WI38 (cell line): ENCODE measurements at regions not wholly inside any gene's neighbourhood (a gene's known extent, or its start where the extent isn't known, plus 50 kb on each side); places are given as distances from the start of the nearest gene placed in this dataset.

Source experiments
- H3K4me3 ChIP-seq: 2 replicates; pipeline ENCODE4 v1.5.1; 2011; ENCODE audit warnings: low read depth, mild to moderate bottlenecking, control low read depth, low read length
- TF ChIP-seq, protein P1 (sequence below): IDR thresholded peaks from 2 replicates; pipeline ENCODE4 v1.5.1; 2012; ENCODE audit warnings: low read depth, mild to moderate bottlenecking, control low read depth, low read length

DNA sequence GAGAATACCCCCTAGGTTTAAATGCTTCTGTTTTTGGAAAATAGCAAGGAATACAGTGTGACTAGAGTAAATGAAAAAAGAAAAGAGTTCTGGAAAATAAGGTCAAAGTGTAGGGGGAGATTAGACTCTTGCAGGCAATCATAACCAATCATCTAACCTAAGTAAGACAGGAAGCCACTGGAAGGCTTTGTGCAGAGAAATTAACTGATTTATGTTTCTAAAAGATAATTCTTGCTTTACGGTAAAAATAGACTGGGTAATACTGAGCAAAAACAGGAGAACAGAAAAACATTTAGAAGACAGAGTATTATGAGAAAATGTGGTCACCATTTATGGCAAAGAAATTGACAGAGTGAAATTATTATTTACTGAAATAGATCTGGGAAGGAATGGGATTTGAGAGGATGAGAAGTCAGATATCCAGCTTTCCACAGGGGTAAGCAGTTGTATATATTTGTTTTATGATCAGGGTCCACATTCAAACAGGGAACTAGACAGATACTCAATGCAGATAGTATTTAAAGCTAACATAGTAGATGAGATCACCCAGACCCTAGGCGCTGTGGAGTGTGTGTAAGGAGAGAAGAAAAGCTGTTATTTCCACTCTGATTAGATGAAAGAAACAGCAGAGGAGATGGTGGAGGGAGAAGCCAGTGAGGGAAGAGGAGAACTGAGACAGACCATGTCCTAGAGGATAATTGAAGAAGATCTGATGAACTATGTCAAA lies 1225.3 kb downstream of the CDH11 start:
- TF ChIP-seq, protein P1, sequence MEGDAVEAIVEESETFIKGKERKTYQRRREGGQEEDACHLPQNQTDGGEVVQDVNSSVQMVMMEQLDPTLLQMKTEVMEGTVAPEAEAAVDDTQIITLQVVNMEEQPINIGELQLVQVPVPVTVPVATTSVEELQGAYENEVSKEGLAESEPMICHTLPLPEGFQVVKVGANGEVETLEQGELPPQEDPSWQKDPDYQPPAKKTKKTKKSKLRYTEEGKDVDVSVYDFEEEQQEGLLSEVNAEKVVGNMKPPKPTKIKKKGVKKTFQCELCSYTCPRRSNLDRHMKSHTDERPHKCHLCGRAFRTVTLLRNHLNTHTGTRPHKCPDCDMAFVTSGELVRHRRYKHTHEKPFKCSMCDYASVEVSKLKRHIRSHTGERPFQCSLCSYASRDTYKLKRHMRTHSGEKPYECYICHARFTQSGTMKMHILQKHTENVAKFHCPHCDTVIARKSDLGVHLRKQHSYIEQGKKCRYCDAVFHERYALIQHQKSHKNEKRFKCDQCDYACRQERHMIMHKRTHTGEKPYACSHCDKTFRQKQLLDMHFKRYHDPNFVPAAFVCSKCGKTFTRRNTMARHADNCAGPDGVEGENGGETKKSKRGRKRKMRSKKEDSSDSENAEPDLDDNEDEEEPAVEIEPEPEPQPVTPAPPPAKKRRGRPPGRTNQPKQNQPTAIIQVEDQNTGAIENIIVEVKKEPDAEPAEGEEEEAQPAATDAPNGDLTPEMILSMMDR: no peak

DNA sequence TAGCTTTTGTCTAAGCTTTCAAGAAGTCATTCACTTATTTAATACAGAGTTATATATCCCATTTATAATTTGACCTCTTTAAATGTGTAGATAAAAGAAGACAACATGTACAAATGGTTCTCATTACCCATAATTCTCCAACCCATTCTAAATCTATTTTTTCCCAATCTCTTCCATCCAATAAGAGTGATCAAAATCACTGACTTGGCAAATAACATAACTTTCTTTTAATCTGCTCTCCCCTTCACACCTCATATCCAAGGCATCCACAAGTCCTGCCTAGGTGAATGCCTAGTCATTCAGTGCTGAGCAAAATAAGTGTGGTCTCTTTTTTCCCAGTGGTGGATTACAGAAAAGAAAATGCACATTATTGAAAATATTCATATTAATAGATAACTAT lies 1231.1 kb downstream of the CDH11 start:
- H3K4me3 ChIP-seq: no peak overlapping the region
- TF ChIP-seq, protein P1: no peak

More for the DNA sequence above, 1225.3 kb downstream of the CDH11 start:
- no peak overlapping the region for H3K4me3 ChIP-seq

DNA sequence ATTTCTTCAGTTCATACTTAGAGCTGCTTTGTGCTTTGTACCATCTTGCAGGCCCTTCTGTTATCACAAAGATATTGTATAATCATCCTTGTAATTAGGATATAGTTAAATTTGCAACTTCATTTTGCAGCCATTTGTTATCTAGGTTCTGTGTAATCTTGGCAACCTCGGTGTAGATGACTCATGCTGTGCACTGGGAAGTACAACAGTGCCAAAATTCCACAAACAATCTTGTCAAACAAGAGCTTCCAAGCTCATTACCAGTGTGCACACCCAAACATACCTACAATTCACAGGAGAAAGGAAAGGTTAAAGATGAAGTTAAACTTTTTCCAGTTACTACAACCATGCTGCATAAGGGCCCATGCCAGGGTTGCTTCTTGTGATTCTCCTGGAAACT lies 1231.8 kb downstream of the CDH11 start:
- no peak overlapping the region for H3K4me3 ChIP-seq
- TF ChIP-seq, protein P1: no peak

GRCh38 chr16:63883091-63883490 lies 1238.8 kb downstream of the CDH11 start:
- TF ChIP-seq, protein P1: no peak

DNA sequence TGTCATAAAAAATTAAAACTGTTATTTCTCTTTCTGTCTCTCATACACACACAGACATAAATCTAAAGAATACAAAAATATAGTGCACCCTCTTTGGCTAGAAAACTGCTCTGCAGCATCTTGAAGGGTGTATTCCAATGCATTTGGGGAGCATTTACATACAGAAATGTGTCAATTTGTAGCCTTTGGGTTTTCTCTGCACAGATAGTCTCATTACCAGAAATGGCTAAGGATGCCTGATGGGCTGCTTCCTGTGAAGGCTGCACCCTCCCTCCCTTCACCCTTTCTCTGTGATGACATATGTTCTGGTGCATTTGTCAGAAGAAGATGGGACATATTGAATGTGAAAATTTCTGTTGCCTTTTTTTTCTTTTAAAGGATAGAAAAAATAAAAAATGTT lies 1239.3 kb downstream of the CDH11 start:
- H3K4me3 ChIP-seq: no peak overlapping the region
- TF ChIP-seq, protein P1: no peak

More at GRCh38 chr16:63883091-63883490, 1238.8 kb downstream of the CDH11 start:
- H3K4me3 ChIP-seq: no peak overlapping the region

GRCh38 chr16:63880948-63881347 lies 1240.9 kb downstream of the CDH11 start:
- H3K4me3 ChIP-seq: no peak overlapping the region
- TF ChIP-seq, protein P1: no peak

- no peak overlapping the region for H3K4me3 ChIP-seq
- TF ChIP-seq, protein P1: no peak
Measured at GRCh38 chr16:63877401-63877800, 1244.5 kb downstream of the CDH11 start.
